ENCODE measurements at regions not wholly inside any gene's neighbourhood (a gene's known extent, or its start where the extent isn't known, plus 50 kb on each side); places are given as distances from the start of the nearest gene placed in this dataset.
A peak's percentile ranks its signal among the peaks of the same experiment; 100 is the strongest.

- TF ChIP-seq CTCF (conservative IDR thresholded peaks at IDR 0.05 in 1 of 2, IDR thresholded peaks at IDR 0.05 in 1 of 2; ENCODE audit: low read depth in 1 of 2, low read length in 2 of 2) (no peak), EZH2 (IDR thresholded peaks at IDR 0.05; ENCODE audit: low read length, missing control alignments) (no peak)
- Histone ChIP-seq H4K20me1 (ENCODE audit: control insufficient read depth, extremely low read depth, insufficient read depth, low read length) (no peaks in the 10 kb centered on the region), H3K4me1 (ENCODE audit: control insufficient read depth, extremely low read depth, insufficient read depth, low read length) (no peaks in the 10 kb centered on the region), H2AFZ (ENCODE audit: low read length) (no peak overlapping the region), H3K36me3 (ENCODE audit: control insufficient read depth, insufficient read depth, low read length) (no peaks in the 10 kb centered on the region), H3K27ac (ENCODE audit: insufficient read depth, low read length) (no peak overlapping the region), H3K9ac (ENCODE audit: insufficient read depth, low read length) (no peak overlapping the region), H3K9me3 (ENCODE audit: control insufficient read depth, insufficient read depth, low read depth, low read length) (no peaks in the 10 kb centered on the region), H3K27me3 (ENCODE audit: control insufficient read depth, insufficient read depth, low read length) (no peaks in the 10 kb centered on the region), H3K4me2 (ENCODE audit: extremely low read depth, insufficient read depth, low read length) (no peak overlapping the region), H3K4me3 (replicated peaks in 1 of 4; ENCODE audit: control extremely low read depth in 1 of 4, insufficient read depth in 1 of 4, low read depth in 3 of 4, low read length in 4 of 4) (no peak overlapping the region), H3K79me2 (ENCODE audit: control insufficient read depth, insufficient read depth, low read length) (no peaks in the 10 kb centered on the region)
- DNase-seq (ENCODE audit: low read depth in 2 of 2): no peak
These were observed 268.6 kb upstream of the PDGFD start for GRCh38 chr11:104432526-104432925.

GRCh38 chr11:104422324-104422944 lies 258.5 kb upstream of the PDGFD start:
- Histone ChIP-seq H3K9ac (ENCODE audit: insufficient read depth, low read length) (no peak overlapping the region), H3K4me3 (replicated peaks in 1 of 4; ENCODE audit: control extremely low read depth in 1 of 4, insufficient read depth in 1 of 4, low read depth in 3 of 4, low read length in 4 of 4) (no peak overlapping the region), H3K4me1 (ENCODE audit: control insufficient read depth, extremely low read depth, insufficient read depth, low read length) (no peaks in the 10 kb centered on the region), H3K36me3 (ENCODE audit: control insufficient read depth, insufficient read depth, low read length) (no peaks in the 10 kb centered on the region), H3K27ac (ENCODE audit: insufficient read depth, low read length) (no peak overlapping the region), H4K20me1 (ENCODE audit: control insufficient read depth, extremely low read depth, insufficient read depth, low read length) (no peaks in the 10 kb centered on the region), H3K79me2 (ENCODE audit: control insufficient read depth, insufficient read depth, low read length) (no peaks in the 10 kb centered on the region), H3K4me2 (ENCODE audit: extremely low read depth, insufficient read depth, low read length) (no peak overlapping the region), H2AFZ (ENCODE audit: low read length) (no peak overlapping the region), H3K9me3 (ENCODE audit: control insufficient read depth, insufficient read depth, low read depth, low read length) (no peaks in the 10 kb centered on the region), H3K27me3 (ENCODE audit: control insufficient read depth, insufficient read depth, low read length) (no peaks in the 10 kb centered on the region)
- no peak for TF ChIP-seq CTCF (conservative IDR thresholded peaks at IDR 0.05 in 1 of 2, IDR thresholded peaks at IDR 0.05 in 1 of 2; ENCODE audit: low read depth in 1 of 2, low read length in 2 of 2)
- no peak for TF ChIP-seq EZH2 (IDR thresholded peaks at IDR 0.05; ENCODE audit: low read length, missing control alignments)
- no peak for DNase-seq (ENCODE audit: low read depth in 2 of 2)

- no peaks in the 10 kb centered on the region for H3K4me1 ChIP-seq (ENCODE audit: control insufficient read depth, extremely low read depth, insufficient read depth, low read length)
- H2AFZ ChIP-seq (ENCODE audit: low read length): no peak overlapping the region
- TF ChIP-seq EZH2 (IDR thresholded peaks at IDR 0.05; ENCODE audit: low read length, missing control alignments) (no peak), CTCF (conservative IDR thresholded peaks at IDR 0.05 in 1 of 2, IDR thresholded peaks at IDR 0.05 in 1 of 2; ENCODE audit: low read depth in 1 of 2, low read length in 2 of 2) (no peak)
- no peaks in the 10 kb centered on the region for H3K79me2 ChIP-seq (ENCODE audit: control insufficient read depth, insufficient read depth, low read length)
- no peaks in the 10 kb centered on the region for H3K9me3 ChIP-seq (ENCODE audit: control insufficient read depth, insufficient read depth, low read depth, low read length)
- no peak overlapping the region for H3K27ac ChIP-seq (ENCODE audit: insufficient read depth, low read length)
- no peaks in the 10 kb centered on the region for H3K36me3 ChIP-seq (ENCODE audit: control insufficient read depth, insufficient read depth, low read length)
- peak; percentile 24 to 75 for DNase-seq (ENCODE audit: low read depth in 2 of 2)
- H4K20me1 ChIP-seq (ENCODE audit: control insufficient read depth, extremely low read depth, insufficient read depth, low read length): no peaks in the 10 kb centered on the region
- no peak overlapping the region for H3K4me3 ChIP-seq (replicated peaks in 1 of 4; ENCODE audit: control extremely low read depth in 1 of 4, insufficient read depth in 1 of 4, low read depth in 3 of 4, low read length in 4 of 4)
- no peak overlapping the region for H3K9ac ChIP-seq (ENCODE audit: insufficient read depth, low read length)
- no peak overlapping the region for H3K4me2 ChIP-seq (ENCODE audit: extremely low read depth, insufficient read depth, low read length)
- no peaks in the 10 kb centered on the region for H3K27me3 ChIP-seq (ENCODE audit: control insufficient read depth, insufficient read depth, low read length)
These were observed 246.4 kb upstream of the PDGFD start for GRCh38 chr11:104410336-104410735.
